ENCODE measurements at regions not wholly inside any gene's neighbourhood (a gene's known extent, or its start where the extent isn't known, plus 50 kb on each side); places are given as distances from the start of the nearest gene placed in this dataset.

DNA sequence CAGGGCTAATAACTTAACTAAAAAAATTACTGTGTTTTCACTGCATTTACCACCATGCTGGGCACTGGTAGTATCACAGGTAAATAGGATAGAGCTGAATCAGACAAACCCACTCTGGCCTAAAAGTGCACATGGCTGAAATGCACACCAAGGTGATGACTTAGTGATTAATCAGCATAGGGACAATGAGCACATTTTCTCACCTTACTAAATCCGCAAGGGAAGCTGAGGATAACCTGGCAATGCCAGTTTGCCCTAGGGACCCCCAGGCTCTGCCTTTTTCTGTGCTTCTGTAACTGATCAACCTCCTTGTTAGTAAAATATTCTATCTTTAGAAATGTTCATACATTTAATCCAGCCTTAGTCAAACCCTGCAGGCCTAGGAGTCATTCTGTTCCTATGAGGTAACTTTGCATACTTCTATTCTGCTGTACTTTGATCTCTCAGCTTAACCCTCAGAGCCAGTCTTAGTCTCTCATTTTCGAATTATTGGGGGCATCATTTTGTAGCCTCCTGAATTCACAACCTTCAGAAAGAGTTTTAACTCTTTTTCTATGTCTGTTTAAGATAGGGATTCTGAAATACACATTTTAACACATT, 562.9 kb upstream of the KCNMB2 start:
- no peak for DNase-seq

DNA sequence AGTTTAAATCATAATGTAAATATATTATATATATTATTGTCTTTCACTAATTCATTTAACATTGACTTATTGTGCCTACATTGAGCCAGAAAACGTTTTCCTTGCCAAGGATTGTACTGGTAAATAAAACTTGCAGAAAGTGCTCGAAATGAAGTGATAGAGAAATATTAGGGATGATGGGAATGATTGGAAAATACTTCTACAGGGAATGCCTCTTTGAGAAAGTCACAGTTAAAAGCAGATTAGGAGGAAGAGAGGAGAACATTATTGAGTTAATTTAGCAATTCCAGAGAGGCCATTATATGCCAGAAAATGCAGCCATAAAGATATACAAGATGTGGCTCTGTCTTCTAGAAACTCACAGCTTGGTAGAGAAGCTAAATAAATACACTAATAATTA, 560.0 kb upstream of the KCNMB2 start:
- DNase-seq, result no peak

DNA sequence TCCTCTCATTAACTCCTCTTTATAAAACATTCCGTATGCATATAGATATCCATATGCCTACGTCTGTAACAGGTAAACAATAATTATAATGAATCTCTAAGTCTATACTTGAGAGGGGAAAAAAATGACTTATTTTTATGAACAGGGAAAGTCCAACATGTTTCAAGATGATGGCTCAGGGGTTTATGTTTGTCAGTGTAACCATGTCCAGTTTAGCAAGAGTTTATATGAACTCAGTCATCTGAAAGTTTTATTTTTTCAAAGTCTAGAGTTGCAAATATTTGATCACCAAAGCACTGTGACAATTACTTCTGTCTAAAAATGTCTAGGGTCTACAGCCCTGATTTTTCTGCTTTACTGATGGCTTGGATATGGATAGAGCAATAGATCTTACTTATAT, 559.4 kb upstream of the KCNMB2 start:
- DNase-seq, result no peak

DNA sequence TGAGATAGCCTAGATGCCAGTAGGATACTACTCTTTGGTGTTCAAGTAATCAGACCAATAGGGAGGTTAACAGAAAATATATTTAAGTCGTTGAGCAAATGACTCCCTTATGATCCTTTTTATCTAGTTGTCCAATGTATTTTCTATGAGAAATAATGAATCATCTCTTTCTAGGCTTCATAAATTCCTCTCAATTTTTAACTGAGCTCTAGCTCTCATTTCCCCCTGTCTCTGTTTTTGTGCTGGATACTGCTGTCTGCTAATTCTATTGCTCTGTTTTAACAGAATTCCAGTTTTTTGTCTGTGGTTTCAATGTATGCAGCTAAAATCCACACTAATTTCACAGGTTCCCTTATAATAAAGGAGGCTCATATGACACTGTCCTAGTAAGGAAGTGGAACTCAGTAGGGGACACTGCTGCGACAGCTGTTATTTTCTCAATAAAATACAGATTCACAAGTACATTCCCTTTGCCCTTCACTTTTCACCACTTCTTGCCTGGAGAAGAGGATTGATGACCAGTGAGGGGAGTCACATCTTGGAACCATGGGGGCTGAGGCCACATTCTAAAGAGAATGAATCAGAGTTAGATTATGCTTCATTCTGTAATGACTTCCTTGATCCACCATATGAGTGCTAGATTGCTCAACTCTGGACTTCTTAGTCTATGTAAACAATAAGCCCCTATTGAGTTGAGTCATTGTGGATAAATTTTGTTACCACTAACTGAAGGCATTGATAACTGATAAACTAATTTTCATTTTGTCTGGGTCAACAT, 558.7 kb upstream of the KCNMB2 start:
- DNase-seq, result no peak

DNA sequence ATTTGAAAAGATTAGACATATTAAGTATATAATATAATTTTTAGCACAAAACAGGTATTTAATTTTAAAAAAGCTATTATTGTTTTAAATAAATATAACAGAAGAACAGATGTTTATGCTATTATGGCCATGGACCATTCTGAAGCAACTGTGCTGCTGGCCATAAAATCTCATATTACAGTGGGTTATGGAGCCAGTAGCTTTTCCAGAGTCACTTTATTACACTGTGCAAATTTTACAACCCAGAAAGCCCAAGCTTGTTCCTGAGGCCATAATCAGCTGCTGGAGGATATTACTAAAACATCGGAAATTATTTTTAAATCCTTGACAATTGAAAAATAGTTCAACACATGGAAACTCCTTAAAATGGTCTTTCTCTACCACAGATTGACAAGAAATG, 557.3 kb upstream of the KCNMB2 start:
- no peak for DNase-seq

DNA sequence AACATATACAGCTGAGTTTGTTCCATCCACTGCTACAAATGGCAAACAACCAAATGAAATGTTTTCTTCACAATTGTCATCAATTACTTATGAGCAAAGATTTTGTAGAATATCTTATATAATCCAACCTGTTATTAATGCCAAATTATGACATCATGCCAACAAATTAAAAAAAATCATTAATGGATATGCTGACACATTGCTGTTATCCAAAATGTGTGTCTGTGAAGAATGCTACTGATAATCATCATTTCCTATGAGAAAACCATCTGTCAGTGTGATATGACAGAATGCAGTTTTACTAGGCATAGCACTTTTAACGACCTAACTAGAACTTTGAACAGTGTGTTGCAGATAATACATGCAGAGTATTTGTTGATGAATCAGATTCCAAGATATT, 556.5 kb upstream of the KCNMB2 start:
- DNase-seq, result no peak

DNA sequence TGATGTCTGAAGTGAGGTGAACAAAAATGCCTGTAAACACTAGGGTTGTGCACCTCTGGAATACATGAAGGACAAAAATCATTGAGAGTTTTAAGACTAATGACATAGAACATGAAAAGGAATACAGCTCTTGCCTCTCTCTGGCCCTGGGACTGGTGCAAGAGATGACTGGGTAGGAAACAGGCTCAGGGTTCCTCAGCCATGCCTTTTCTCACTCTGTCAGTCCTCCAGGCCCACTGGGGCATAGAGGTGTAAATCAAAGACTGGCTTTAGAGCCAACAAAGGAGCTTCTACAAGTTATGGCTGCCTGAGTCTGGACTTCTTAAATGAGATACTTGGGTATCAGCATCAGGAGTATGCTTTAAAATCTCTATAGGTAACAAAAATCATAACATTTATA, 554.7 kb upstream of the KCNMB2 start:
- no peak for DNase-seq

DNA sequence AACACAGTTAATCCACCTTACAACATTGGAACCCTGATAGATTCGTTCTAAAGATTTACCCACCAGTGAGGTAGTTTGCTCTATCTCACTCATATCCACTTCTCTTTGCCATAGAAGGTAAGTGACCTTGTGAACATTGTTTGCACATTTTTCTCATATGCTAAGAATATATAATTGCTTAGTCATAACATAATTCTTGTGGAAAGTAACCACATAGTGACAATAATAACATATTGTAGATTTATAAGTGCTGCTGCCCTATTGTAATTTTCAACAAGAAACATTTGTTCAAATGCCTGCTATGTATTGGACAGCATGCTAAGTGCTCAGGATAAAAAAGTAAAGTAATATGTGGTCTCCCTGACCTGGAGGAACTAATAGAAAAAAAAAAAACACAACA, 554.2 kb upstream of the KCNMB2 start:
- no peak for DNase-seq

DNA sequence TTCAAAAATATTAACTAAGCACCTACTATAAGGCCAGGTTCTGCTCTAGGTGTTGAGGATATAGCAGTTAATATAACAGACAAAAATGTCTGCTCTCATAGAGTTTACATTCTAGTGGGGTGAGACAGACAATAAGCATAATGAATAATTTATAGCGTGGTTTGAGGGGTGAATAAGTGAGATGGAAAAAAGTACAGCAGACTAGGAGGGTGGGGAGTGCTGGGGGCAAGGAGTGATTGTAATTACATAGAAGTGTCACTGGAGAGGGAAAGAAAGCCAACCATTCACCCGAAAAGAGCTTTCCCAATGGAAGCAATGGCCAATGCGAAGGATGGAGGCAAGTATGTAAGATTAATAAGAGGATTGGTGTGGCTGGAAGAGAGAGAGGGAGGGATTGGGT, 552.9 kb upstream of the KCNMB2 start:
- DNase-seq, result no peak

DNA sequence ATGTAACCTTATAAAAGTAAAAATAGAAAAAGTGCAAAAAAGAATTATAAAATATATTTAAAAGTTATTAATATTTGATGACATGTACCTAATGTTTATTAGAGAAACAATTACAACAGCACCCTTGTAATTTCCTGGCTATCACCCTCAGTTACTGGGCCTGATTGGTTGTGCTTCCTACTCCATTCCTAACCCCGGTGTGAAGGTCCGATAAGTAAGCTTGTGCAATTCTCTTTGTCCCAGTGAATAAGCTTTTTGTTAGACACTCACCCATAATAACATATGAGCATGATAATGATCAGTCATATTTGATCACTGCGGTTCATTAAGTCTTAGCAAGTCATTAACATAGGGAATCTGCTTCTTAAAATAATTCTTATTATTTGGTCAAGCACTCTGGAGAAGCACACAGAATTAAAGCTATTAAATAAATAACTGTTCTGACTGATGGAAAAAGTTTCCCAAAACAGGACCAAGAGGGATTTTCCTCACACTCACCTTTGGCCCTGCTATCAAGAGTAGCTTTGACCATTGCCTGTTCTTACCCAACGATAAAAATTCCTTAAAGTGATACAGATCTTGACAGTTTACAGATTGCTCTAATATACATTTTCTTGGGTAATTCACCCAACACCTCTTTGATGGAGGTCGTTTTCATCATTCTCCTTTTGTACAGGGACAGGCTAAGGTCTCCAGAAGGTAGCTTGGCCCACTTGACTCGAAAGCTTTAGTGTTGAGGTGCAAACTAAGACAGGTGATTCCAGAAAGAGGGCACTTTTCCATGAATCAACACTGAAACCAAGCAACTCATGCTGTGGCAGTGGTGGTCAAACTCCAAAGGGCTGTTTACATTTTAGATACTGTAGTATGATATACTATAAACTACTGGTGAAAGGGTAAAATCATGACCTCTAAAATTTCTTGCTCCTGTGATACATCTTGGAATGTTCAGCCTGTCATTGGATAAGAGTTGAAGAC, 543.0 kb upstream of the KCNMB2 start:
- no peak for DNase-seq

DNA sequence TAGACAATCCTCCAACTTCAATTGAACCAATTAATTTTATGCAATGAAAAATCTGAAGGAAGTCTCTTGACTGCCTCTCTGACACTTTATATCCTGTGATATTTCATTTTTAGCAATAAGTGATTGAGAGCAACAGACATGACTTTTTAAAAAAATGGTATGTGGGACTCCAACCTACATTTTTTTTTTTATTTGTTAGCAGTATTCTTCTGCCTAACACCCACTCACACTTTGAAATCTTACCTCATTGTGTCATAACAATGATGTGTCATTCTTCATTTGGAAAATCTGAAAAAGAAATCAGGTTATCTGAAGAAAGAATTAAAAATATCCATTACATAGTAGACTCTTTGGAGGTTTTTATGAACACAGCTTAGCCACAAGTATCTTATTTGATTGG, 541.3 kb upstream of the KCNMB2 start:
- DNase-seq, result no peak

DNA sequence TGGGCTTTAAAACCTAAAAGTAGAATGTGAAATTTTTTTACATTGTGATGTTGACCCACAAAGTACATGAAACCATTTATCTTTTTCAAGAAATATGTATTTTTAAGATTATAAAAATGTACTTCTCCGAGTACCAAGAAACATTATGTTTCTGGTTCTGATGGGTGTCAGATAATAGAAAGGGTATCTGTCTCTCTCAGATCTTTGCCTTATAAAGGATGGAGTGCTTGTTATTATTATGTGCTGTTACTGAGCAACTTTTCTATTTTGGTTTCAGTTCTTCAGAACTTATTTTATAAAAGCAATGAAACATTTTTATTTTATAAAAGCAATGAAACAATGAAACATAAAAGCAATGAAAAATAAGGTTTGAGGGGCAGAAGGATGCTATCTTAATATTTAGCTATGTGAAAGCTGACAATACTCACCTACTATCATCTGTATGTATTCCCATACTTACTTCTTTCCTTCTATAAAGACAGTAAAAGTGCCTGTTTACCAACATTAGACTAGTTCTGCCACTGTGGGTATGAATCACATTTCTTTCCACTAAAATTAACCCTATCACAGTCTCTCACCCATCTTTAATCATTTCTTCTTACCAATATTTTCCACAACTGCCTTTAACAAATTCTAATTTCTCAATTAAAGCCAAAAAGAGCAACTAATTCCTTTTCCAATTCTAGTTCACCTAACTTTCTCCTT, 540.7 kb upstream of the KCNMB2 start:
- no peak for DNase-seq

DNA sequence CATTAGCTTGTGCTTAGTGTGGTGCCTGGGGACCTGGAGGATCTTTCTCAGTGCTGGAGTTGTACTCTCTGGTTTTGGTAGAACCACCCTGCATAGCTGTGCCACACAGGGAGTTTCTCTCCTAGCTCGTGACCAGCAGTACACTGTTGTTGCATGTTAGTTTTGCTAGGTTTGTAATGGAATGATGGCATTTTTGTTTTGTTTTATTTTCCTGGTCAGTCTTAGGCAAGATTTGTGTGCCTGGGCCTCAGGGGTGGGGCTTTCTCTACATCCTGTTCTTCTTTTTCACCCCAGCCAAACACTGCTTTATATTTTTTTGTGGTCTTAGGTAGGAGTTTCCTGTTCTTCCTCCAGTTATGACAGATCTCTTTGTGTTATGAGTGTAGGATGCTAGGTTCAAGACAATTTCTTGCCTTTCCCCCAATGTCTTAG, 534.5 kb upstream of the KCNMB2 start:
- no peak for DNase-seq

DNA sequence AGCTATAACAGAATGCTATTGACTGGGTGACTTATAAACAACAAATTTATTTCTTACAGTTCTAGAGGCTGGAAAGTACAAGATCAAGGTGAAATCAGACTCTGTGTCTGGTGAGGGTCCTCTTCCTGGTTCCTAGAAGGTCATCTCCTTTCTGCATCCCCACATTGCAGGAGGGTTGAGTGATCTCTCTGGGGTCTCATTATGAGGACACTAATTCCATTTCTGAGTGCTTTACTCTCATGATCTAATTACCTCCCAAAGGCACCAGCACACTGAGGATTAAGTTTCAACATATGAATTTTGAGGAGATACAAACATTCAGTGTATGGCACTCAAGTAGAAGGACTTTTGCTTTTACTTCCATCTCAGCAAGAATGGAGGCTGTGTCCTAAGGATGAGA, 534.1 kb upstream of the KCNMB2 start:
- DNase-seq, result no peak

DNA sequence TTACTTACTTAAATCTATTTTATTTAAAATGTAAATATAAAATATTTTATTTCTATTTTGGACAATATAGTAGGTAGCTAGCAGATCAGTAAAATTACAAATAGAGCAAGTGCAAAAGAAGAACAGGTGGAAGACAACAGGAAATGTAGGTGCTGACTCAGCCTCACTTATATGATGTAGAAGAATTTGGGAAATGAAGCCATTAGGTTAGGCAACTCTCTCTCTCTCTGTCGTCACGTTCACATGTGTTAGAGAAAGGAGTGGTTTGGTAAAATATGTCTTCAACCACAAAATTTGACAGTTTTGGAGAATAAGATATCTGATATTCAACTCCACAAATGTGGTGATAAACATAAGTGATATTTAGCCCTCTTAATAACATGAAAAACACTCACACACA, 532.5 kb upstream of the KCNMB2 start:
- no peak for DNase-seq

DNA sequence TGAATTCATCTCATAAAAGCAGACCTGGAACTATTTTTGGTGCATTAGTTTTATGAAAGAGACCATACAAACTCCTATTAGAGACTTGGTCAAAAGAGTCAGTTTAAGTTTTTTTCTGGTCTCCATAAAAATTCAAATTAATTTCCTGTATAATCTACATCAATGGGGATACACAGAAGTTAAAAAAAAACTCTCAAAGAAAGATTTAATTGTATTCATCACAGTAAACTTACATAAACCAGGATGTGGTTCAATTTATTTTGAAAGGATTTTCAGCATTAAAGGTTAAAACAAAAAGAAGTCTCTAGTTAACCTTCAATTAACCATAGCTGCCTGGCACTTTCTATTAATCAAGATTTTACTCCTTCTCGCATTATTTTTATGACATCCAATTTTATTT, 530.3 kb upstream of the KCNMB2 start:
- DNase-seq, result no peak

DNA sequence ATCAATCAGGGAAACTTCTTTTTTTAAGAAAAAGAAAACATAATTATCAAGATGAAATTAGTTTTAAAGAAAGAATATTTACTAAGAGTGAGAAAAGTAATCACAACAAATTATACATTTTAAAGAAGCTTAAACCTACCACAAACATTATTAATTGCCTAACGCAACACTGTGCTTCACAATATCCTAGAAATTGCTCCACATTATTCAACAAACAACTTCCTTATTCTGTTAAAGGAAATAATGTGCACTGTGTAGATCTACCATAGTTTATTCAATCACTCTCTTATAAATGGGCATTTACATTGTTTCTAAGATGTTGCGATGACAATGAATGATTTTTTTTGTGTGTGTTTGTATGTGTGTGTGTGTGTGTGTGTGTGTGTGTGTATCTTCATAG, 525.9 kb upstream of the KCNMB2 start:
- DNase-seq, result no peak

DNA sequence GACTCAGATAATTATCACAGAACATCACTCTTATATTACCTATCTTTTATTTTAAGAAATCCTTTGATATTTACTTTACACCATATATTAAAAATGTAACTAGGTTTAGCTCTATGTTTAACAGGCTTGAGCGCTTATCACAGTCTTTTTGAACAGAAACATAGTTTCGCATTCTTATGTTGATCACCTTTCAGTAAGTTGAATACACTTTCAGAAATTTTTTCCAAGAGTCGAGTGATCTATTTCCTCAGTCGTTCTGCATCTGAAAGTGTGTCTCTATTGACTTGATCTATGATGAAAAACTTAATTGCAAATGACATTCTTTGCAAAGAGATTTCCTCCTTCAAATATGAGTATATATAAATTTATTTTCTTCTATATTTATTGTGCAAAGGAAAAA, 516.6 kb upstream of the KCNMB2 start:
- no peak for DNase-seq

DNA sequence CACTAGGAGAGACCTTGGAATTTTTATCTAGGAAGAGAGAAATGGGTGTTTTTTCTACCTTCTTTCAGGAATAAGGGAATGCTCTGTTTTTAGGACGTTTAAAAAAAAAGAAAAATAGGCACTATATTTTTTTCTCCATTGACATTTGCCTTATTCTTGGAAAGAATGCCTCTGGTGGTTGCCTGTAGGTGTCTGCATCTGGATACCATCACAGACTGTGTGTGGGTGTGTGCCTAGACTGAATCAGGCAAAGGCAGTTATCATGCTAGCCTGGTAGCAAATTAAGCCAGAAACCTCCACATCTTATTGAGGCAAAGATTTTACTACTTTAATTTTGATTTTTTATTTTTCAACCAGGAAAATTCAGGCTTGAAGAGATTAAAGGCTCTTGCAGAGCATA, 513.6 kb upstream of the KCNMB2 start:
- no peak for DNase-seq

DNA sequence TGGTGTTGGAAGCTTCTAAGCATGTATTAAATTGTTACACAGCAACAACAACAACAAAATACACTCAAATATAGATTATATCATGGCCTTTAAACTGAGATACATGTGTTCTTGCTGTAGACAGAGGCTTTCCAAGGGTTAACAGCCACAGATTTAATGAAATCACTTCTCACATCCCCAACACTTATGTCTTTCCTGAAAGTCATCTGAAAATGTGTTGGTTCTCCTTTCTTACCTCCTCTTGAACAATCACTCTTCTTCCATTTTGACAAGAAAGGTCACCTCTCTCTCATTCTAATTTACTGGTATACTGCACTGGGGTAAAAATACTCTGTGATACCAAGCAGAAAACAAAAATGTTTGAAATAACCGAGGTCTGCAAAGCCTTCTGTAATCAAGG, 507.3 kb upstream of the KCNMB2 start:
- no peak for DNase-seq

DNA sequence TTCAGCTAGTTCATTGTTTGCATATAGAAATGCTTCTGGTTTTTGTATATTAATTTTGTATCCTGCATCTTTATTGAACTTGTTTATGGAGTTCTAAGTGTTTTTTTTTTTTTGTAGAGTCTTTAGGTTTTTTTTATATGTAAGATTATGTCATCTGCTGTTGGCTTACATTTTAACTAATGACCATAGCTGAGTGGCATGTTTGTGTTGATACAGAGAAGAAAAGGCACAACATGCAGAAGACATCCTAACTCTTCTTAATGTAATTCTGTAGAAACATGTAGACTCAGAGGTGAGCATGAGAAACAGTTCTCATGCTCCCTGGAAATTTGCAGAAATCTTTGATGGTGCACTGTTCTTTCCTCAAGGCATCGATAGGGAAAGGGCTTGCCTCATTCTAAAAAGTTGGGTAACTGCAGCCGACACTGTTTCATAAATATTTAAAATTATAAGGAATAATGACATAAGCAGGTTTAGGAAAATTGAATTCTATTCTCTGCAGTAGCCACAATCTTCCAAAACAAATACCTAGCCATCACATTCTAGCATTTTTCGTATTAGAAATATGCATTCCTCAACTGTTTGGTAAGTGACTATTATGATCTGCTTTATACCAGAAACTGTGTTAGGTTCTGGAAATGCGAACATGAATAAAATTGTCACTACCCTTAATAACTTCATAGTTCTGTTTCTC, 499.6 kb upstream of the KCNMB2 start:
- no peak for DNase-seq

DNA sequence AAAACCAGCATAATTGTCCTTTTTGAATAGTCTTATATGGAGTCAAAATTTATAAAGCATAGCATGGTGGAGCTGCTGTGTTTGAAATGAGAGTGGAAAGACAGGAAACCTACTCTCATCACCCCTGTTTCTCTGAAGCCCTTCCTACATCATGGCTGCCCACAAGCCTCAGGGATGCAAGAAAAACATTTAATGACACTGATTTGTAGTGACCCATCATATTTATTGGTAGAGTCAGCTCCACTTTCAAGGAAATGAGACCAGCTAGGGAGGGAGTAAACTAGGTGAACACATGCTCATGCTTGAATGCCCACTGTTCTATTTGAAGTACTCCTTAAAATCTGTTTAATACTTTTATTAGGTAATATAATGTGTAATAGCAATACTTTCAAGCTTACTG, 494.3 kb upstream of the KCNMB2 start:
- no peak for DNase-seq

DNA sequence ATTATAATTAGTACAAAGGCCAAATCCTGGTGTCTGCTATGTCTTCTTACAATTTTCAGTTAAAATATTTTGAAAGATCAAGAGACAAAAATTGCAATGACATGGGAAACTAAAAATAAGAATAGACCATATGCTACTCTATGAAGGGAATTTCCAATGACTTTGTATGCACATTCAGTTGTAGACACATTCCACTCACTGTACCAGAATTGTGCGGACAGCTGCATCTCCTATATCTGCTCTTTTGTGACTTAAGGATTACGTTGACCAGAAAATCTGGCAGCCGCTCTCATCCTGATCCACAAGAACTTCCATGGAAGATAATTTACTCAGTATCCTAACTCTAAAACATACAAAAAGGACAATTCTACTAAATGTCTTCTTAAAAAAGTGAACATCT, 493.9 kb upstream of the KCNMB2 start:
- no peak for DNase-seq

Measured in SIG-M5 (cell line).